B cell (primary cell): ENCODE measurements at regions not wholly inside any gene's neighbourhood (a gene's known extent, or its start where the extent isn't known, plus 50 kb on each side); places are given as distances from the start of the nearest gene placed in this dataset.

Experiments used
- ATAC-seq: fragments of 200-7000 bp; cut with Tn5 transposase; one replicate; pipeline ENCODE4 v1.10.0; 2021; ENCODE audit warnings: low read depth, mild to moderate bottlenecking, moderate number of reproducible peaks, moderate library complexity
- CTCF ChIA-PET: fragments of 350-600 bp; sonication (Branson Sonifier 250); formaldehyde crosslinking; loops from one replicate; lab custom pipeline; 2021; ENCODE audit warnings: antibody characterized with exemption, inconsistent platforms; lab: Charles Lee
- POLR2A ChIA-PET: fragments of 350-600 bp; sonication (Branson Sonifier 250); formaldehyde crosslinking; loops from one replicate; lab custom pipeline; 2021; ENCODE audit warnings: antibody characterized with exemption; lab: Charles Lee
- DNase-seq: peaks from one replicate; pipeline ENCODE4 v3.0.0; 2013
- H2AFZ ChIP-seq: 2 replicates; pipeline ENCODE4 v1.6.1; 2012; ENCODE audit warnings: mild to moderate bottlenecking, low read depth, low read length; ENCODE audit not compliant: insufficient read depth, poor library complexity, severe bottlenecking
- H3K27ac ChIP-seq, 2 donors: 1 replicate in 1 of 2; 2 replicates in 1 of 2; pipeline ENCODE4 v1.5.1; 2012 to 2013; ENCODE audit warnings: low read length in 2 of 2, mild to moderate bottlenecking in 2 of 2, moderate library complexity in 1 of 2
- H3K27me3 ChIP-seq, 4 experiments: fragments of 200-600 bp in 1 of 4; sonication (generic) in 1 of 4; replicated peaks in 1 of 4; 1 replicate in 2 of 4; 2 replicates in 2 of 4; pipeline versions ENCODE4 v1.6.1 to v1.7.0; 2013 to 2016; ENCODE audit warnings: low read length in 3 of 4, mild to moderate bottlenecking in 2 of 4, mixed read lengths in 1 of 4, moderate library complexity in 1 of 4; ENCODE audit not compliant: insufficient read depth in 4 of 4, control insufficient read depth in 3 of 4; ENCODE audit errors: control extremely low read depth in 1 of 4
- H3K36me3 ChIP-seq, 2 experiments: replicated peaks in 1 of 2; 1 replicate in 1 of 2; 2 replicates in 1 of 2; pipeline versions ENCODE4 v1.6.1 to v1.7.1; 2013; ENCODE audit warnings: low read length in 1 of 2; ENCODE audit not compliant: insufficient read depth in 2 of 2, control insufficient read depth in 1 of 2; ENCODE audit errors: control extremely low read depth in 1 of 2, extremely low read depth in 1 of 2
- H3K4me1 ChIP-seq, 2 donors: fragments of 200-600 bp in 1 of 2; sonication (generic) in 1 of 2; 1 replicate in 1 of 2; 2 replicates in 1 of 2; pipeline versions ENCODE4 v1.5.1 to v1.6.1; 2013 to 2017; ENCODE audit warnings: low read length in 2 of 2; ENCODE audit not compliant: control insufficient read depth in 2 of 2, insufficient read depth in 2 of 2
- H3K4me2 ChIP-seq: replicated peaks from 2 replicates; pipeline ENCODE3; 2012; ENCODE audit warnings: mild to moderate bottlenecking, low read depth, low read length; ENCODE audit not compliant: poor library complexity, severe bottlenecking
- H3K4me3 ChIP-seq, 5 experiments: fragments of 200-600 bp in 1 of 5; sonication (generic) in 1 of 5; 1 replicate in 3 of 5; 2 replicates in 2 of 5; pipeline versions ENCODE4 v1.5.1 to v1.7.0; 2011 to 2016; ENCODE audit warnings: low read length in 4 of 5, mild to moderate bottlenecking in 4 of 5, low read depth in 2 of 5, control low read depth in 1 of 5, moderate library complexity in 1 of 5; ENCODE audit not compliant: insufficient read depth in 1 of 5; ENCODE audit errors: control extremely low read depth in 1 of 5, extremely low read depth in 1 of 5
- H3K79me2 ChIP-seq: fragments of 200-600 bp; sonication (generic); one replicate; pipeline ENCODE4 v1.6.0; 2016; ENCODE audit warnings: low read length; ENCODE audit not compliant: control insufficient read depth, insufficient read depth
- H3K9ac ChIP-seq: fragments of 200-600 bp; sonication (generic); 2 replicates; pipeline ENCODE4 v1.6.1; 2017; ENCODE audit warnings: mild to moderate bottlenecking, low read length, moderate library complexity
- H3K9me3 ChIP-seq, 3 donors: one replicate each; pipeline versions ENCODE4 v1.6.1 to v1.7.1; 2013; ENCODE audit warnings: low read length in 2 of 3; ENCODE audit not compliant: control insufficient read depth in 2 of 3, insufficient read depth in 1 of 3; ENCODE audit errors: control extremely low read depth in 1 of 3
- H4K20me1 ChIP-seq: 2 replicates; pipeline ENCODE4 v1.6.0; 2012; ENCODE audit warnings: mild to moderate bottlenecking, low read length; ENCODE audit not compliant: insufficient read depth, control insufficient read depth, poor library complexity, severe bottlenecking
- H3K27ac Mint-ChIP-seq: one replicate; pipeline ENCODE4 v1.8.0; 2021; ENCODE audit warnings: mixed read lengths
- H3K27me3 Mint-ChIP-seq: one replicate; pipeline ENCODE4 v1.8.0; 2021; ENCODE audit warnings: mixed read lengths
- H3K4me1 Mint-ChIP-seq: one replicate; pipeline ENCODE4 v1.8.0; 2021; ENCODE audit warnings: mixed read lengths
- H3K4me3 Mint-ChIP-seq: one replicate; pipeline ENCODE4 v1.8.0; 2021; ENCODE audit warnings: mixed read lengths
- H3K9me3 Mint-ChIP-seq: one replicate; pipeline ENCODE4 v1.8.0; 2022; ENCODE audit warnings: mixed read lengths; ENCODE audit not compliant: insufficient read depth
- EZH2 ChIP-seq: IDR thresholded peaks from 2 replicates; pipeline ENCODE4 v1.6.1; 2012; ENCODE audit warnings: borderline replicate concordance, low read depth, mild to moderate bottlenecking, moderate library complexity, low read length; ENCODE audit not compliant: insufficient read depth, poor library complexity, severe bottlenecking
- WGBS: methylation state at CpG from one replicate; pipeline ENCODE4 v1.1.5; 2013; ENCODE audit warnings: missing lambda C conversion rate; ENCODE audit not compliant: insufficient coverage; 5-methylcytosine and 5-hydroxymethylcytosine counted together
- intact Hi-C: fragments of 100-400 bp; cut with micrococcal nuclease; formaldehyde crosslinking; loops from one replicate; pipeline ENCODE4 v1.10.0; 2022
- TF ChIP-seq, protein P1 (sequence below): fragments of 200-600 bp; IDR thresholded peaks from one replicate; pipeline ENCODE4 v1.8.0; 2022; ENCODE audit warnings: antibody characterized with exemption, mild to moderate bottlenecking

DNA sequence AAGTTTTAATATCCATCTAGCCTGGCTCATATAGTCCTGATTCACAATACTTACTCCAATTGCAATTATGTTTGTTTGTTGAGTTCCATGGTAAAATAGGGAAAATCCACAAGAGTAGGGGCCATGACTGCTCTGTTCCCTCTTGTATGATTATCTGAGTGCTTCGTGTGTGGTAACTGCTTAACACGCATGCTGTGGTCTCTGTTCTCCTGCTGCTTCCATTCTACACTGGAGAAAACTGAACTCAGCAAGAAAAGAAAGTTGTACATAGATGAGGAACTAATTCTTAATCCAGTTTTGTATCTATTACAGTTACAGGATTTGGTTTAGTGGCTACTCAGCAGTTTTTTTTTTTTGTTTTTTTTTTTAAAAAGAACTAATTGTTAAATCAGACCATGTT lies 223.0 kb upstream of the SATB1 start:
- 80% methylated on average over 1 of the region's 2 CpGs for WGBS
- Histone ChIP-seq H3K79me2 (no peaks in the 10 kb centered on the region), H3K27me3 (no peaks in the 10 kb centered on the region), H3K27ac (no peak overlapping the region), H3K4me2 (no peak overlapping the region), H3K9me3 (no peaks in the 10 kb centered on the region), H3K36me3 (no peaks in the 10 kb centered on the region), H2AFZ (no peak overlapping the region), H3K9ac (no peak overlapping the region), H3K4me1 (no peaks in the 10 kb centered on the region), H4K20me1 (no peaks in the 10 kb centered on the region), H3K4me3 (no peak overlapping the region)
- intact Hi-C loops, result no loop called here
- Mint-ChIP-seq H3K4me1 (peaks cover 6% of the 10 kb centered on the region), H3K27me3 (peaks cover 3% of the 10 kb centered on the region), H3K9me3 (no peaks in the 10 kb centered on the region), H3K27ac (no peak overlapping the region), H3K4me3 (no peak overlapping the region)
- ATAC-seq (no peak), DNase-seq (no peak)
- CTCF ChIA-PET, result interaction anchor here (0.7 kb wide), 1 partner anchor 61 kb away, joined by 5 read pairs; no protein-coding TSS in a partner anchor
- POLR2A ChIA-PET, result no interaction called here
- TF ChIP-seq, protein P1, sequence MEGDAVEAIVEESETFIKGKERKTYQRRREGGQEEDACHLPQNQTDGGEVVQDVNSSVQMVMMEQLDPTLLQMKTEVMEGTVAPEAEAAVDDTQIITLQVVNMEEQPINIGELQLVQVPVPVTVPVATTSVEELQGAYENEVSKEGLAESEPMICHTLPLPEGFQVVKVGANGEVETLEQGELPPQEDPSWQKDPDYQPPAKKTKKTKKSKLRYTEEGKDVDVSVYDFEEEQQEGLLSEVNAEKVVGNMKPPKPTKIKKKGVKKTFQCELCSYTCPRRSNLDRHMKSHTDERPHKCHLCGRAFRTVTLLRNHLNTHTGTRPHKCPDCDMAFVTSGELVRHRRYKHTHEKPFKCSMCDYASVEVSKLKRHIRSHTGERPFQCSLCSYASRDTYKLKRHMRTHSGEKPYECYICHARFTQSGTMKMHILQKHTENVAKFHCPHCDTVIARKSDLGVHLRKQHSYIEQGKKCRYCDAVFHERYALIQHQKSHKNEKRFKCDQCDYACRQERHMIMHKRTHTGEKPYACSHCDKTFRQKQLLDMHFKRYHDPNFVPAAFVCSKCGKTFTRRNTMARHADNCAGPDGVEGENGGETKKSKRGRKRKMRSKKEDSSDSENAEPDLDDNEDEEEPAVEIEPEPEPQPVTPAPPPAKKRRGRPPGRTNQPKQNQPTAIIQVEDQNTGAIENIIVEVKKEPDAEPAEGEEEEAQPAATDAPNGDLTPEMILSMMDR, result no peak
- no peak for TF ChIP-seq EZH2

DNA sequence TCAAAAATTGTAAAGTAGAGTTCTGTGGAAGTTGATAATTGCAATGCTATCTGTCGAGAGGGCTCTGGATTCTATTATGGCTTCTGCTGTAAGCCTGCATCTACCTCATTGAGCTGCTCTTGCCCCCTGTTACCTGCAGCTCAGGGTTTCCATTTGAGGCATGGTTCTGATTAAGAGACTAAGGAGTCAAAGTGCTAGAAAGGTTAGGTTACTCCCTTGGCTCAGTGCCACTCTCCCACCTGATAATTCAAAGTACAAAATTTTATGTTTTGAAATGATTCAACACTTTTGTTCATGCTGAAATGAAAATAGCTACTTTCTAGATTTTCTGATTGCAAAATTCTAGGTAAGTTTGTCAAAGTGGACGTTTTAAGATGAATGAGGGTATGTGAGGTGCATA lies 220.5 kb upstream of the SATB1 start:
- Histone ChIP-seq H3K27ac (no peak overlapping the region), H3K4me1 (no peaks in the 10 kb centered on the region), H3K36me3 (no peaks in the 10 kb centered on the region), H3K27me3 (no peaks in the 10 kb centered on the region), H3K4me3 (no peak overlapping the region), H3K9ac (no peak overlapping the region), H2AFZ (no peak overlapping the region), H3K9me3 (no peaks in the 10 kb centered on the region), H3K79me2 (no peaks in the 10 kb centered on the region), H4K20me1 (no peaks in the 10 kb centered on the region), H3K4me2 (no peak overlapping the region)
- CTCF ChIA-PET, result no interaction called here
- no peaks in the 10 kb centered on the region for H3K9me3 Mint-ChIP-seq
- peaks cover 6% of the 10 kb centered on the region for H3K4me1 Mint-ChIP-seq
- intact Hi-C loops, result no loop called here
- no peak overlapping the region for H3K27ac Mint-ChIP-seq
- ATAC-seq (no peak), DNase-seq (no peak)
- no peak for TF ChIP-seq EZH2
- TF ChIP-seq, protein P1, result no peak
- whole genome bisulfite sequencing, result 71% methylated on average over 1 of the region's 2 CpGs
- H3K4me3 Mint-ChIP-seq, result no peak overlapping the region
- POLR2A ChIA-PET, result no interaction called here
- peaks cover 3% of the 10 kb centered on the region for H3K27me3 Mint-ChIP-seq
